ENCODE measurements at regions not wholly inside any gene's neighbourhood (a gene's known extent, or its start where the extent isn't known, plus 50 kb on each side); places are given as distances from the start of the nearest gene placed in this dataset.

GRCh38 chr1:190880352-190880751 is 402.7 kb upstream of the BRINP3 start:
- H3K4me1 ChIP-seq (ENCODE audit: control insufficient read depth in 1 of 2, low read depth in 2 of 2), result no peaks in the 10 kb centered on the region
- H3K9me3 ChIP-seq, result no peaks in the 10 kb centered on the region
- H3K36me3 ChIP-seq, result no peaks in the 10 kb centered on the region
- no peaks in the 10 kb centered on the region for H3K27me3 ChIP-seq (replicated peaks; ENCODE audit: insufficient read depth)
- no peak overlapping the region for H3K4me3 ChIP-seq
- no peak for DNase-seq (ENCODE audit: low spot score)
- no peak overlapping the region for H3K27ac ChIP-seq
- ATAC-seq (ENCODE audit: insufficient number of reproducible peaks, low FRiP score, low read depth), result no peak
- no peak for TF ChIP-seq CTCF (IDR thresholded peaks at IDR 0.05)

DNA sequence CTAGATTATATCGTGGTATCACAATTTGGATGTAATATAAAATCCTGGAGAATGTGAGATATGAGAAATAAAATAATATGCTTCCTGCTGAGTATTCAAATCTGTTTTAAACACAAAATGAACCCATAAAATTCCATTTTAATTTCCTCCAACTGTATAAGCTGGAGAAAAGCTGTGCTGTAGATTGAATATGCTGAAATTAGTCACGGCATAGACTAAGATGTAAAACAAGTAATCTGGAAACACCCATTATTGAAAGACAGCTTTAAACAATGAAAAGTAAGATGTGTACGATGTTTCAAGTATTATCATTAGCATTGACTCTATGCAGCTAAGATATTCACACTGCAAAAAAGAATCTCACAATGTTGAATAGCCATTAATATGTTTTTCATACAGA is 403.4 kb upstream of the BRINP3 start:
- TF ChIP-seq CTCF (IDR thresholded peaks at IDR 0.05), result no peak
- ATAC-seq (ENCODE audit: insufficient number of reproducible peaks, low FRiP score, low read depth) (no peak), DNase-seq (ENCODE audit: low spot score) (no peak)
- Histone ChIP-seq H3K4me1 (ENCODE audit: control insufficient read depth in 1 of 2, low read depth in 2 of 2) (no peaks in the 10 kb centered on the region), H3K36me3 (no peaks in the 10 kb centered on the region), H3K27ac (no peak overlapping the region), H3K27me3 (replicated peaks; ENCODE audit: insufficient read depth) (no peaks in the 10 kb centered on the region), H3K9me3 (no peaks in the 10 kb centered on the region), H3K4me3 (no peak overlapping the region)

DNA sequence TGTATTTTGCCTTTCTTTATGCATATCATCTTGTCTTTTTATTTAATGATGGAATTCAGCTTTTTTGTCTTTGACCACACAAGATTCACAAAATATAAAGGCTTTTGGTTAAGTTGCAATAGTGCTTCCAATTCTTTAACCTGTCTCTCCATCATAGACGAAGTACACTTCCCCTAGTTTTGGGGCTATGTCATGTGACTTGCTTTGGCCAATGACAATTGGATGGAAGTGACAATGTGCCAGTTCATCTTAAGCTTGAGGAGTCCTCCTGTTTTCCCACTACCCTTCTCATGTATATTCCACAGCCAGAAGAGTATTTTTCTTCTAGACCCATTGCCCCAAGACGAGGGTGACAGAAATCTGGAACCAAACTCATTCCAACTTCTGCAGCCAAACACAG is 419.6 kb upstream of the BRINP3 start:
- Histone ChIP-seq H3K27ac (no peak overlapping the region), H3K9me3 (no peaks in the 10 kb centered on the region), H3K27me3 (replicated peaks; ENCODE audit: insufficient read depth) (no peaks in the 10 kb centered on the region), H3K4me1 (ENCODE audit: control insufficient read depth in 1 of 2, low read depth in 2 of 2) (no peaks in the 10 kb centered on the region), H3K4me3 (no peak overlapping the region), H3K36me3 (no peaks in the 10 kb centered on the region)
- no peak for TF ChIP-seq CTCF (IDR thresholded peaks at IDR 0.05)
- no peak for ATAC-seq (ENCODE audit: insufficient number of reproducible peaks, low FRiP score, low read depth)
- no peak for DNase-seq (ENCODE audit: low spot score)

- no peak for DNase-seq (ENCODE audit: low spot score)
- H3K27ac ChIP-seq, result no peak overlapping the region
- ATAC-seq (ENCODE audit: insufficient number of reproducible peaks, low FRiP score, low read depth), result no peak
Observed at GRCh38 chr1:190904091-190904695, 426.5 kb upstream of the BRINP3 start.

GRCh38 chr1:190906206-190906725 is 428.6 kb upstream of the BRINP3 start:
- DNase-seq (ENCODE audit: low spot score) (no peak), ATAC-seq (ENCODE audit: insufficient number of reproducible peaks, low FRiP score, low read depth) (no peak)
- no peak overlapping the region for H3K27ac ChIP-seq
- H3K27me3 ChIP-seq (replicated peaks; ENCODE audit: insufficient read depth), result no peaks in the 10 kb centered on the region
- no peaks in the 10 kb centered on the region for H3K9me3 ChIP-seq
- no peaks in the 10 kb centered on the region for H3K4me1 ChIP-seq (ENCODE audit: control insufficient read depth in 1 of 2, low read depth in 2 of 2)
- no peak overlapping the region for H3K4me3 ChIP-seq
- H3K36me3 ChIP-seq, result no peaks in the 10 kb centered on the region
- no peak for TF ChIP-seq CTCF (IDR thresholded peaks at IDR 0.05)

More at GRCh38 chr1:190904091-190904695, 426.5 kb upstream of the BRINP3 start:
- Histone ChIP-seq H3K27me3 (replicated peaks; ENCODE audit: insufficient read depth) (no peaks in the 10 kb centered on the region), H3K4me1 (ENCODE audit: control insufficient read depth in 1 of 2, low read depth in 2 of 2) (no peaks in the 10 kb centered on the region), H3K36me3 (no peaks in the 10 kb centered on the region), H3K4me3 (no peak overlapping the region), H3K9me3 (no peaks in the 10 kb centered on the region)
- no peak for TF ChIP-seq CTCF (IDR thresholded peaks at IDR 0.05)
